Hepatocyte (in vitro differentiated cells): ENCODE measurements at regions not wholly inside any gene's neighbourhood (a gene's known extent, or its start where the extent isn't known, plus 50 kb on each side); places are given as distances from the start of the nearest gene placed in this dataset.

ENCODE experiments used
- DNase-seq: peaks from one replicate; pipeline ENCODE4 v3.0.0-alpha.2; 2016; ENCODE audit warnings: low spot score
- H2AFZ ChIP-seq: fragments of 200-600 bp; sonication (generic); 2 replicates; pipeline ENCODE4 v1.6.0; 2016; ENCODE audit warnings: antibody characterized with exemption, mild to moderate bottlenecking
- H3K27ac ChIP-seq: fragments of 200-600 bp; sonication (generic); 2 replicates; pipeline ENCODE4 v1.5.1; 2016; ENCODE audit warnings: mild to moderate bottlenecking
- H3K27me3 ChIP-seq: fragments of 200-600 bp; sonication (generic); 2 replicates; pipeline ENCODE4 v1.6.1; 2016
- H3K36me3 ChIP-seq: fragments of 200-600 bp; sonication (generic); replicated peaks from 2 replicates; pipeline ENCODE4 v1.5.1; 2016; ENCODE audit warnings: low read depth; ENCODE audit not compliant: insufficient read depth
- H3K4me1 ChIP-seq: fragments of 200-600 bp; sonication (generic); 2 replicates; pipeline ENCODE4 v1.5.1; 2016; ENCODE audit warnings: mild to moderate bottlenecking, moderate library complexity; ENCODE audit not compliant: insufficient read depth
- H3K4me2 ChIP-seq: fragments of 200-600 bp; sonication (generic); 2 replicates; pipeline ENCODE4 v1.6.0; 2016
- H3K4me3 ChIP-seq: fragments of 200-600 bp; sonication (generic); 2 replicates; pipeline ENCODE4 v1.5.1; 2016; ENCODE audit warnings: mild to moderate bottlenecking
- H3K79me2 ChIP-seq: fragments of 200-600 bp; sonication (generic); 2 replicates; pipeline ENCODE4 v1.6.0; 2017; ENCODE audit warnings: mild to moderate bottlenecking
- H3K9me2 ChIP-seq: fragments of 200-600 bp; sonication (generic); replicated peaks from 2 replicates; pipeline ENCODE4 v1.6.0; 2017; ENCODE audit warnings: mild to moderate bottlenecking; ENCODE audit not compliant: insufficient read depth
- H3K9me3 ChIP-seq: fragments of 200-600 bp; sonication (generic); 2 replicates; pipeline ENCODE4 v1.5.1; 2016; ENCODE audit warnings: low read depth, mild to moderate bottlenecking
- H4K20me1 ChIP-seq: fragments of 200-600 bp; sonication (generic); 2 replicates; pipeline ENCODE4 v1.6.0; 2016; ENCODE audit warnings: mild to moderate bottlenecking; ENCODE audit not compliant: insufficient read depth, poor library complexity, severe bottlenecking
- EZH2 ChIP-seq: fragments of 200-600 bp; sonication (generic); IDR thresholded peaks from 2 replicates; pipeline ENCODE4 v1.6.1; 2016; ENCODE audit warnings: antibody characterized with exemption, mild to moderate bottlenecking, borderline replicate concordance
- EZH2phosphoT487 ChIP-seq: fragments of 200-600 bp; sonication (generic); IDR thresholded peaks from one replicate; pipeline ENCODE4 v1.6.1; 2018; ENCODE audit warnings: antibody characterized with exemption, mild to moderate bottlenecking, low read depth, moderate library complexity; ENCODE audit not compliant: unreplicated experiment, severe bottlenecking
- WGBS: methylation state at CpG from one replicate; pipeline ENCODE4 v1.1.6; 2016; ENCODE audit warnings: low lambda C conversion rate; ENCODE audit errors: missing lambda C conversion rate; 5-methylcytosine and 5-hydroxymethylcytosine counted together
- TF ChIP-seq, protein P1 (sequence below): fragments of 200-600 bp; sonication (generic); IDR thresholded peaks from 2 replicates; pipeline ENCODE4 v1.5.1; 2016; ENCODE audit warnings: antibody characterized with exemption, mild to moderate bottlenecking; ENCODE audit not compliant: poor library complexity

DNA sequence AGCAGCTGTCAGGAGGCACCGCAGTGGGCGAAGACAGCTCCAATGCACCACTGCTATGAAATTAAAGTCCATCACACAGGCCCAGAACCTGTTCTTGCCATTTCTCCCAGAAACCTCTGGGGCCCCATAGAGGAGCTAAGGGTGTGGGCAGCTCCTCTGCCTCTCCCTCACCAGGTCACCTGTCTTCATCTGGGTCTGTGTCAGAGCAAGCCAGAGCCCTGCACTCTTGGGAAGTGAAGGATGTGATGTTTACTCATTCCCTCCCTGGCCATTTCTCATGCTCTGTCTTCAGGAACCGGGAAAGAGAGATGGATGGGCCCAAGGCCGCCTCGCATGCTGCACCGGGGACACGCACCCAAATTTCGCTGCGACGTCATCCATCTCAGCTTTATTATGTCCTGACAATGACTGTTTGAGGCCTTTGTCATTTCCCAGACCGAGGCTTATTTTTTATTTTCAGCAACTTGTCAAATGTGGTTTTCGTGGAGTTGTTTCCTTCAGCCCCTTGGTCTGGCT, 216.1 kb downstream of the NPHP4 start:
- TF ChIP-seq, protein P1, sequence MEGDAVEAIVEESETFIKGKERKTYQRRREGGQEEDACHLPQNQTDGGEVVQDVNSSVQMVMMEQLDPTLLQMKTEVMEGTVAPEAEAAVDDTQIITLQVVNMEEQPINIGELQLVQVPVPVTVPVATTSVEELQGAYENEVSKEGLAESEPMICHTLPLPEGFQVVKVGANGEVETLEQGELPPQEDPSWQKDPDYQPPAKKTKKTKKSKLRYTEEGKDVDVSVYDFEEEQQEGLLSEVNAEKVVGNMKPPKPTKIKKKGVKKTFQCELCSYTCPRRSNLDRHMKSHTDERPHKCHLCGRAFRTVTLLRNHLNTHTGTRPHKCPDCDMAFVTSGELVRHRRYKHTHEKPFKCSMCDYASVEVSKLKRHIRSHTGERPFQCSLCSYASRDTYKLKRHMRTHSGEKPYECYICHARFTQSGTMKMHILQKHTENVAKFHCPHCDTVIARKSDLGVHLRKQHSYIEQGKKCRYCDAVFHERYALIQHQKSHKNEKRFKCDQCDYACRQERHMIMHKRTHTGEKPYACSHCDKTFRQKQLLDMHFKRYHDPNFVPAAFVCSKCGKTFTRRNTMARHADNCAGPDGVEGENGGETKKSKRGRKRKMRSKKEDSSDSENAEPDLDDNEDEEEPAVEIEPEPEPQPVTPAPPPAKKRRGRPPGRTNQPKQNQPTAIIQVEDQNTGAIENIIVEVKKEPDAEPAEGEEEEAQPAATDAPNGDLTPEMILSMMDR = no peak
- no peak for TF ChIP-seq EZH2
- no peak for TF ChIP-seq EZH2phosphoT487
- H3K4me2 ChIP-seq = no peak overlapping the region
- H2AFZ ChIP-seq = no peak overlapping the region
- no peaks in the 10 kb centered on the region for H3K27me3 ChIP-seq
- no peak overlapping the region for H3K27ac ChIP-seq
- WGBS = 90% methylated on average over 12 of the region's 12 CpGs
- H4K20me1 ChIP-seq = no peaks in the 10 kb centered on the region
- H3K4me1 ChIP-seq = no peaks in the 10 kb centered on the region
- no peaks in the 10 kb centered on the region for H3K9me2 ChIP-seq
- H3K9me3 ChIP-seq = no peaks in the 10 kb centered on the region
- no peak overlapping the region for H3K4me3 ChIP-seq
- no peaks in the 10 kb centered on the region for H3K36me3 ChIP-seq
- no peaks in the 10 kb centered on the region for H3K79me2 ChIP-seq
- no peak for DNase-seq

DNA sequence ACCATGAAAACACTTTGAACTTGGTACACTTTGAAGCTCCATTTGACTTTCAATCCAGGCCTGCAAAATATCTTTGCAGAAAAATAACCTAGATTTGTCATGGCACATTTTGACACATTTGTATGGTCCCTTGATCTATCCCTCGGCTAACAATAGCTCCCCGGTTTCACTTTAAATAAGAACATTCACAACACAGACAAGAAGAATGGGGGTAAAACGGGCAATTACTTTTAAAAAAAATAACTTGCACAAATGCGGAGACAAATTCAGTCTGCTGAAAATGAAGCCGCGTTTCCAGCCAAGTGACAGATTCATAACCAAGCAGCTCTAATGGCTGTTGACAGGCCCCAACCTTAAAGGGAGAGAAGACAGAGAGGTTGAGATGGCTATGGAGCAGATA, 218.2 kb downstream of the NPHP4 start:
- Histone ChIP-seq H2AFZ (no peak overlapping the region), H3K9me3 (no peaks in the 10 kb centered on the region), H3K27me3 (no peaks in the 10 kb centered on the region), H3K4me2 (no peak overlapping the region), H4K20me1 (no peaks in the 10 kb centered on the region), H3K9me2 (no peaks in the 10 kb centered on the region), H3K4me3 (no peak overlapping the region), H3K36me3 (no peaks in the 10 kb centered on the region), H3K79me2 (no peaks in the 10 kb centered on the region), H3K4me1 (no peaks in the 10 kb centered on the region), H3K27ac (no peak overlapping the region)
- WGBS = 79% methylated on average over 6 of the region's 6 CpGs
- DNase-seq = no peak
- TF ChIP-seq EZH2phosphoT487 (no peak), EZH2 (no peak)
- TF ChIP-seq, protein P1 = no peak

DNA sequence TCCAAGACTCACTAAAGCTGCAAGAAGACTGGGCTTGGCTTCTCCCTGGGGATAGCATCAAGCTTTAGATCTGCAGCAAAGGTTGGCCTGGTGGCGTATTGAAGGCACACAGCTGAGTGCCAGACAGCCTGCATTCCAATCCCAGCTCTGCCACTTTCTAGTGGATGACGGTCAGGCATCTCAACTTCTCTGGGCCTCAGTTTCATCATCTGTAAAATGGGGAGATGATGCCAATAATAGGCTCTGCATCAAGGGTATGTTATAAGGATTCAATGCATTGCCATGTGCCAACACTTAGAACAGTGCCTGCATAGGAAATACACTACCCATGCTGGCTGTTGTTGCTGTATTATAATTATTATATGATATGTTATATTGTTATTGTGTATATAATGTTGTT, 220.4 kb downstream of the NPHP4 start:
- H3K79me2 ChIP-seq = no peaks in the 10 kb centered on the region
- no peak for DNase-seq
- no peaks in the 10 kb centered on the region for H3K9me2 ChIP-seq
- 82% methylated on average over 2 of the region's 2 CpGs for WGBS
- no peak overlapping the region for H3K27ac ChIP-seq
- H3K36me3 ChIP-seq = no peaks in the 10 kb centered on the region
- no peaks in the 10 kb centered on the region for H3K4me1 ChIP-seq
- H3K27me3 ChIP-seq = peaks cover 3% of the 10 kb centered on the region
- H2AFZ ChIP-seq = no peak overlapping the region
- no peak overlapping the region for H3K4me3 ChIP-seq
- H3K4me2 ChIP-seq = peak overlapping the region; percentile 67
- no peaks in the 10 kb centered on the region for H4K20me1 ChIP-seq
- TF ChIP-seq EZH2 (no peak), EZH2phosphoT487 (no peak)
- TF ChIP-seq, protein P1 = no peak
- H3K9me3 ChIP-seq = no peaks in the 10 kb centered on the region
